NCI-H1417 (cell line): ENCODE measurements at regions not wholly inside any gene's neighbourhood (a gene's known extent, or its start where the extent isn't known, plus 50 kb on each side); places are given as distances from the start of the nearest gene placed in this dataset.
A peak's percentile ranks its signal among the peaks of the same experiment; 100 is the strongest.

Source experiments
- DNase-seq, 3 experiments: peaks; one replicate each; lab custom pipeline; 2025; lab: John Stamatoyannopoulos, UW

DNA sequence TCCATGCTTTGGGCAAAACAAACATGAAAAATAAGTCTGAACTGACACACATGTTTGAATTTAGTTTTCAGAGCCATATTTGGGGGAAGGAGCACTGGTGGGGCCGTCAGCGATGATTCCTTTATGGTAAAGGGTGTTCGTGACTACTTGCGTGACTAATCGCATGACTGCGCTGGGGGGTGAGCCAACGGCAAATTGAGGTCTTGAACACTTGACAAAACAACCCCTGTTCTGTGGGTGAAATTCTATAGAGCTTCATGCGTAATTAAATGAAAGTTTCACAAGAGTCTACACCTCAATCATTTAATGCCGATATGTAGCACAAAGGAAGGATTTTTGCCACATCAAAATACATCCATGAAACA, 127.5 kb upstream of the CYP1B1 start:
- DNase-seq, result no peak

- no peak for DNase-seq
These were observed 126.9 kb upstream of the CYP1B1 start for GRCh38 chr2:38202713-38203445.

GRCh38 chr2:38201784-38202183, 125.8 kb upstream of the CYP1B1 start:
- DNase-seq, result no peak

DNA sequence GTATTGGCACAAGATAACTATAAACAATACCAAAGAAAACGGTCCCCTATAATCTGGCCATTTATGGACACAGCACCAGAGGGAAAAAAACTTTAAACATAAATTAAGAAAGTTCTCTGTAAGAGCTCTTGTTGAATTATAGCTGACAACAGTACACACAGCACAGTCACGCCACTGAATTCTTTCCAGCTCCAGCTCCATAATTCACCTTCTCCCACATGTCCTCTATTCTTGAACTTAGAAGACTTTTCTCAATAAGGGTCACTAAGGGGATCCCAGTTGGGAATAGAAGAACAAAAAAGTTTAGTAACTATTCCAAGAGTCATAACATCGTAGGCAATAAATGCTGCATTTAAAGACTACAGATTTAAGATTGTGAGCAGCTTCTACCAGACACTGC, 124.6 kb upstream of the CYP1B1 start:
- DNase-seq, result no peak

DNA sequence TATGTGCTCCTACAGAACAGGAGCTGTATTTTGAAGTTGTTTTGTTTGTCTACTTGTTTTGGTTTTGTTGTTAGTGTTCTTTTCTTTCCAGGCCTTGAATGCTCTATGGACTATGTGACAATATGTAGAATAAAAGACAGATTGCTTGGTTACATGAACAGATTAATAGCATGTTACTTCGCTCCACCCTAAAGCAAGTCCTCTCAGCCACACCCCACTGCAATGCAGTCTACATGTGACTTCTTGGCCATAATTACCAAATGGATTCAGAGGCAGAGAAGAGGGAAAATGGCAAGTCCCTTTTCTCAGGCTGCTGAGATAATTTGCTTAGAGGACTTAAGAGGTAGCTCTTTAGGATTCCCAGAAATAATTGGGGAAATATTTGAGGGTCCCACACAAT, 123.2 kb upstream of the CYP1B1 start:
- no peak for DNase-seq

DNA sequence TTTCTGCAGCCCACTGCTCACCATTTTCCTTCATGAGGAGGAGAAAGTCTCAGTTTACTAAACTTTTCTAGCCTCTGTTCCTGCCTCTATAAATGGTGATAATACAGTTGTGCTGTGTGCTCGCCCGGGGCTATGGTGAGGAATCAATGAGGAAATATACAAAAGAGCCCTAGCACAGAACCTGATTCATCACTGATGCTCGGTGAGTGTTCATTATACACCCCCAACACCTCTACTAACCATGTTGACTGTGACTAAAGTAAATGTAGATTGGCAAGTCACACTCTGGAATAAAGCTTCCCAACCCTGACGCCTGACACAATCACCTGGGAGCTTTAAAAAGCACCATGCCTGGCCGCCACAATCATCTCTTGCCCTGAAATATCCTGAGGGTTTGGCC, 118.8 kb upstream of the CYP1B1 start:
- no peak for DNase-seq

GRCh38 chr2:38192976-38193375, 117.0 kb upstream of the CYP1B1 start:
- DNase-seq, result no peak

- DNase-seq, result no peak
These were observed 116.1 kb upstream of the CYP1B1 start for GRCh38 chr2:38192046-38192445.

DNA sequence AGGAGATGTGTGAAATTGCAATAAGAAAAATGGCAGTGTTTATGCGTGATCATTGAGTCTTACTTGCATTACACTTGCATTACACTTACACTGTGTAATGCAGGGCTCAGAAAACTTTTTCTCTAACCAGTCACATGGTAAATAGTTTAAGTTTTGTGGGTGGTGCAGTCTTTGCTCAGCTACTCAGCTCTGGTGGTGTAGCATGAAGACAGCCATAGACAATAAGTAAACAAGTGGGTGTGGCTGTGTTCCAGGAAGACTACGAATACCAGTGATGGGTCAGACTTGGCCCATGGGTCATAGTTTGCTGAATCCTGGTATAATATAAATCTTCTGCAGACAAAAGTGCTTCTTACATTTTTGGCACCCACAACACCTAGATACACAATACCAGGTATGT, 115.6 kb upstream of the CYP1B1 start:
- no peak for DNase-seq

- DNase-seq, result no peak
These were observed 114.7 kb upstream of the CYP1B1 start for GRCh38 chr2:38190542-38191218.

DNA sequence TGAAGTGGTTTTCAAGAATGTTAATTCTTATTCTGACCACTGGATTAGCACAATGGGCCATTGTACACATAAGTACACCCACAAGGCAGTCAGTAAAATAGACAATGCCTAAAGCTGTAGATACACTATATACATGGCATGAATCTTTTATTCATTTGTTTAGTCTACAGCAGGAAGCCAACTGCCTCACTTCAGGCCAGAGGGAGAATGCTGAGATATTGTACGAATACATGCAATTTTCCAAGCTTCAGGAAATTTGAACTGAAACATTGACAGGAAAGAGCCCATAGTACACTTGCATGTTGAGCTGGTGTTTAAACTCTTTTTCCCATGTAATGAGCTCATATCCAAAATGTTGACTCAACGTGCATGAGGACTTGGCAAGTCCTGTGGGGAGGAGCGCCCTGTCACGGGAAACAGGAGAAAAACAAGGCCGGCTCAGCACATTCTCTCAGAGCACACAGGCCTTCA, 111.6 kb upstream of the CYP1B1 start:
- DNase-seq, result peak in 1 of 3 experiments; percentile 49

GRCh38 chr2:38185012-38185491, 109.1 kb upstream of the CYP1B1 start:
- DNase-seq, result no peak

- no peak for DNase-seq
These were observed 106.6 kb upstream of the CYP1B1 start for GRCh38 chr2:38182492-38183003.

GRCh38 chr2:38181806-38182491, 106.0 kb upstream of the CYP1B1 start:
- peak in 1 of 3 experiments; percentile 45 for DNase-seq

GRCh38 chr2:38180754-38181153, 104.8 kb upstream of the CYP1B1 start:
- DNase-seq, result no peak

GRCh38 chr2:38178556-38179419, 102.8 kb upstream of the CYP1B1 start:
- DNase-seq, result no peak

DNA sequence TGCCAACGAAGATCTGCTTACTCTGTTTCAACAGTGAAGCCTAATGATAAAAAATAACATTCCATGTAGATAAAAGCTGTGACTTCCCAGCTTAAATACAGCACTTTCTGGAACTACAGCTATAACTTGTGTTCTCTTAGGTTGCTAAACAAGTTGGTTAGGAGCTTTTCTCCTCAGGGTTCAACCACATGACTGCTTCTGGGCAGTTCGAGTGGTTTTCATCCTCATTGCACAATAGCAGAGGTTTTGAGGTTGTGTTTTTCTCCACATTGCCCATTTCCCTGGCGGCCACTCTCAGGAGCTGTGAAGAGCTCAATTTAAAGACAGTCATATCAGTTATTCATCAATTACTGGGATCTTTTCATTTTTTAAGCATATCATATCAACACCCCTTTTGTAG, 102.2 kb upstream of the CYP1B1 start:
- DNase-seq, result no peak

- DNase-seq, result no peak
These were observed 100.7 kb upstream of the CYP1B1 start for GRCh38 chr2:38176619-38177021.

DNA sequence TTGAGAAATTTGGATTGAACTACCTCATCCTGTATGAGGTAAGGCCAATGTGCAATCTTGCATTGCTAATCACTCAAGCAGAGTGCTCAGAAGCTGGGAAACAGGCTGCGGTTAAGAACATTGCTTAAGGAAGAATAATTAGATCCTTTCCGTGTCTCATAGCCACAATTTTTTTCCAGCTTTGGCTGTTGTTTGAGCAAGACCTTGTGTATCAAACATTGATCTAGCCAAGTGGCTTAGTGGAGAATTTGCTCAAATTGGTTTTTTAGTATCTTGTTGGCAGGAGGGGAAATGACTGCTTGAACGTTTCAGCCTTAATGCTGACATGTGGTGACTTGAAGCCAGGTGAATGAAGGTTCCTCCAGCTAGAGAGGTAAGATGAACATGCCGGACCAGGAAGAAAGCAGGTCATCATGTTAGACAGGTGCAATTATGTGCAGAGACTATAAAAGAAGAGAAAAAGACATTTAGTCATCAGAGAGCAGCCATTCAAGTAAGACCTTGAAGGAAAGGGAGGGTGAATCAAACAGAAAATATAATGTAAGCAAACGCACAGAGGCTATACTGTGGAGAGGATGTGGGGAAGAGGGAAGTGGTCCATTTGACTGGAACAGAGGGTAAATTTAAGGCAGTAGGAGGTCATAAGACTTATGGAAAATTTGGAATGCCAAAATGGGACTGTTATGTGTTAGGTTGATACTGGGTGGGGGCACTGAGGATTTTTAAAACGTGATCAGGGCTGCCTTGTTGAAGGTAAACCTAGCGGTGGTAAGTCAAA, 98.9 kb upstream of the CYP1B1 start:
- no peak for DNase-seq

DNA sequence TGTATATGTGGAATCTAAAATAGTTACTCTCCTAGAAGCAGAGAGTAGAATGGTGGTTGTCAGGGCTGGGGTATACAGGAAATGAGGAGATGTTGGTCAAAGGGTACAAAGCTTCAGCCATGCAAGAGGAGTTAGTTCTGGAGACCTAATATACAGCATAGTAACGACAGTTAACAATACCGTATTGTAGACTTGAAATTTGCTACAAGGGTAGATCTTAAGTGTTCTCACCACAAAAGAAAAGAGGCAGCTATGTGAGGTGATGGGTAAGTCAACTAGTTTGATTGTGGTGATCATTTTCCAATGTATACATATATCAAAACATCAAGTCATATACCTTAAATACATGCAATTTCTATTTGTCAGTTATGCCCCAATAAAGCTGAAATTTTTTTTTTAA, 98.2 kb upstream of the CYP1B1 start:
- DNase-seq, result no peak

GRCh38 chr2:38173683-38174082, 97.7 kb upstream of the CYP1B1 start:
- DNase-seq, result no peak
